Keratinocyte (primary cell): ENCODE measurements at regions not wholly inside any gene's neighbourhood (a gene's known extent, or its start where the extent isn't known, plus 50 kb on each side); places are given as distances from the start of the nearest gene placed in this dataset.

ENCODE experiments used
- DNase-seq: peaks from one replicate; pipeline ENCODE4 v3.0.0-alpha.2; 2011; ENCODE audit warnings: low read depth, missing footprints, low spot score
- FAIRE-seq: peaks from 2 replicates; lab custom pipeline; 2011; peaks lifted over from hg19 to GRCh38; lab: Jason Lieb, UNC
- H2AFZ ChIP-seq: 2 replicates; pipeline ENCODE4 v1.6.0; 2012; ENCODE audit warnings: low read length, control low read depth, inconsistent platforms; ENCODE audit not compliant: control insufficient read depth
- H3K27ac ChIP-seq: 2 replicates; pipeline ENCODE4 v1.5.1; 2011; ENCODE audit warnings: low read length; ENCODE audit not compliant: control insufficient read depth, insufficient read depth
- H3K27me3 ChIP-seq: 3 replicates; pipeline ENCODE4 v1.6.0; 2011; ENCODE audit warnings: low read length; ENCODE audit not compliant: control insufficient read depth, insufficient read depth; ENCODE audit errors: extremely low read depth
- H3K36me3 ChIP-seq, 2 experiments: 2 replicates in 1 of 2; 3 replicates in 1 of 2; pipeline ENCODE4 v1.5.1; 2011; ENCODE audit warnings: low read length in 2 of 2, mild to moderate bottlenecking in 1 of 2; ENCODE audit not compliant: control insufficient read depth in 2 of 2, insufficient read depth in 2 of 2; ENCODE audit errors: extremely low read depth in 1 of 2
- H3K4me1 ChIP-seq: 3 replicates; pipeline ENCODE4 v1.5.1; 2011; ENCODE audit warnings: low read length; ENCODE audit not compliant: control insufficient read depth, insufficient read depth; ENCODE audit errors: extremely low read depth
- H3K4me2 ChIP-seq: 3 replicates; pipeline ENCODE4 v1.6.0; 2011; ENCODE audit warnings: low read depth, low read length; ENCODE audit not compliant: control insufficient read depth, insufficient read depth; ENCODE audit errors: extremely low read depth
- H3K4me3 ChIP-seq, 3 experiments: fragments of 200-600 bp in 1 of 3; sonication (generic) in 1 of 3; 2 replicates in 2 of 3; 3 replicates in 1 of 3; pipeline ENCODE4 v1.5.1; 2011 to 2016; ENCODE audit warnings: low read length in 3 of 3, mild to moderate bottlenecking in 3 of 3, control low read depth in 2 of 3, inconsistent platforms in 1 of 3, low read depth in 1 of 3, mixed read lengths in 1 of 3, mixed run types in 1 of 3, moderate library complexity in 1 of 3; ENCODE audit not compliant: control insufficient read depth in 2 of 3, insufficient read depth in 2 of 3; ENCODE audit errors: extremely low read depth in 1 of 3
- H3K79me2 ChIP-seq: 2 replicates; pipeline ENCODE4 v1.6.0; 2012; ENCODE audit warnings: low read length; ENCODE audit not compliant: control insufficient read depth, insufficient read depth
- H3K9ac ChIP-seq: 3 replicates; pipeline ENCODE4 v1.6.0; 2011; ENCODE audit warnings: low read length; ENCODE audit not compliant: control insufficient read depth, insufficient read depth; ENCODE audit errors: extremely low read depth
- H3K9me1 ChIP-seq: 3 replicates; pipeline ENCODE4 v1.6.0; 2011; ENCODE audit warnings: low read length; ENCODE audit not compliant: control insufficient read depth, insufficient read depth; ENCODE audit errors: extremely low read depth
- H3K9me3 ChIP-seq: 2 replicates; pipeline ENCODE4 v1.5.1; 2012; ENCODE audit warnings: low read depth, low read length; ENCODE audit not compliant: control insufficient read depth
- H4K20me1 ChIP-seq: 3 replicates; pipeline ENCODE4 v1.6.0; 2011; ENCODE audit warnings: low read length; ENCODE audit not compliant: control insufficient read depth, insufficient read depth; ENCODE audit errors: extremely low read depth
- CTCF ChIP-seq, 3 experiments: IDR thresholded peaks in 1 of 3; conservative IDR thresholded peaks in 1 of 3; optimal IDR thresholded peaks in 1 of 3; 2 replicates in 2 of 3; 3 replicates in 1 of 3; pipeline versions ENCODE3 to v1.5.1; 2011; ENCODE audit warnings: low read length in 3 of 3, mild to moderate bottlenecking in 3 of 3, moderate library complexity in 2 of 3, control low read depth in 1 of 3, inconsistent platforms in 1 of 3; ENCODE audit not compliant: insufficient read depth in 2 of 3; ENCODE audit errors: extremely low read depth in 1 of 3
- EZH2 ChIP-seq: IDR thresholded peaks from one replicate; pipeline ENCODE4 v1.6.1; 2012; ENCODE audit warnings: inconsistent platforms, mild to moderate bottlenecking, low read length, moderate library complexity
- dilution Hi-C: fragments of 300-500 bp; cut with MboI; formaldehyde crosslinking; loops from one replicate; pipeline ENCODE4 v1.7.0; 2020; ENCODE audit warnings: low sequenced_read_pairs; ENCODE audit not compliant: extremely low pct_ligation_motif_present

- no peak overlapping the region for H3K4me2 ChIP-seq
- H3K27ac ChIP-seq: no peak overlapping the region
- peaks cover 6% of the 10 kb centered on the region for H3K9me3 ChIP-seq
- no peaks in the 10 kb centered on the region for H3K36me3 ChIP-seq
- TF ChIP-seq EZH2 (no peak), CTCF (optimal IDR thresholded peaks at IDR 0.05 in 1 of 3, IDR thresholded peaks at IDR 0.05 in 1 of 3, conservative IDR thresholded peaks at IDR 0.05 in 1 of 3; ENCODE audit: extremely low read depth in 1 of 3, insufficient read depth in 2 of 3, low read length in 3 of 3) (no peak)
- no peaks in the 10 kb centered on the region for H3K79me2 ChIP-seq
- no peak overlapping the region for H3K4me3 ChIP-seq
- H3K27me3 ChIP-seq: no peaks in the 10 kb centered on the region
- H3K4me1 ChIP-seq: no peaks in the 10 kb centered on the region
- DNase-seq: no peak
- no peaks in the 10 kb centered on the region for H4K20me1 ChIP-seq
- H2AFZ ChIP-seq: no peak overlapping the region
- FAIRE-seq: no peak
- H3K9me1 ChIP-seq: no peaks in the 10 kb centered on the region
- dilution Hi-C loops: no loop called here
- H3K9ac ChIP-seq: no peak overlapping the region
Observed at GRCh38 chr11:37223962-37224361, 625.9 kb upstream of the RAG2 start.

GRCh38 chr11:37203006-37203405, 605.0 kb upstream of the RAG2 start:
- Histone ChIP-seq H3K4me3 (no peak overlapping the region), H4K20me1 (no peaks in the 10 kb centered on the region), H3K36me3 (no peaks in the 10 kb centered on the region), H3K27ac (no peak overlapping the region), H3K4me2 (no peak overlapping the region), H3K9me1 (no peaks in the 10 kb centered on the region), H3K27me3 (no peaks in the 10 kb centered on the region), H3K9ac (no peak overlapping the region), H3K79me2 (no peaks in the 10 kb centered on the region), H3K9me3 (no peaks in the 10 kb centered on the region), H2AFZ (no peak overlapping the region), H3K4me1 (no peaks in the 10 kb centered on the region)
- FAIRE-seq (no peak), DNase-seq (no peak)
- dilution Hi-C loops: no loop called here
- TF ChIP-seq CTCF (optimal IDR thresholded peaks at IDR 0.05 in 1 of 3, IDR thresholded peaks at IDR 0.05 in 1 of 3, conservative IDR thresholded peaks at IDR 0.05 in 1 of 3; ENCODE audit: extremely low read depth in 1 of 3, insufficient read depth in 2 of 3, low read length in 3 of 3): no peak
